ENCODE measurements at regions not wholly inside any gene's neighbourhood (a gene's known extent, or its start where the extent isn't known, plus 50 kb on each side); places are given as distances from the start of the nearest gene placed in this dataset.
"Not testable (repeated sequence)": the region's sequence is repeated elsewhere in the genome, so short reads cannot be mapped to it uniquely, and the experiment has no call there.

DNA sequence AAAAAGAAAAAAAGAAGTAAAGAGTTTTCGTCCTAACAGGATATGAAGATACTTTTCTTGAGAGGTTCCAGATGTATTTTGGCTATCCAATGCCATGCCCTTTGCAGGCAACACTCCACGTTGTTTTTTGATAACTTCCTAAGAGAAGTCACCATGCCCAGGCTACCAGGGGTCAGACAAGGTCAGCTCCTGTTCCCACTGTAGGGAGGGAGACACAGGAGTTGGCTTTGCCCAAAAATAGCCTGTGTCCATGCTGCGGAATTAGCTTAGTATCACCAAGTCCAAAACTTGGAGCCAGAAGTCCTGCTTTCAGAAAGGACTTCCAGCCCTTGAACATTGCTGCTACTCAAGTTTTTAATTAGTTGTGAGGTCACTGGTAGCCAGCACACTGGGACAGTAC lies 62.1 kb upstream of the NRIP1 start:
- Histone ChIP-seq H3K27ac (no peak overlapping the region), H3K36me3 (no peaks in the 10 kb centered on the region), H3K27me3 (no peaks in the 10 kb centered on the region), H3K4me3 (no peak overlapping the region), H3K4me1 (peaks cover 0 to 7% (median 0%) of the 10 kb centered on the region in 4 donors), H3K9me3 (no peaks in the 10 kb centered on the region)
- 48 to 58% methylated on average over 3 of the region's 3 CpGs for WGBS, 2 donors
- no peak for DNase-seq
- TF ChIP-seq POLR2AphosphoS5 (IDR thresholded peaks at IDR 0.05) (no peak), EP300 (IDR thresholded peaks at IDR 0.05) (no peak), CTCF (IDR thresholded peaks at IDR 0.05) (no peak), POLR2A (IDR thresholded peaks at IDR 0.05) (no peak)
- ATAC-seq (ENCODE audit: low FRiP score in 2 of 2), result no peak

GRCh38 chr21:15127437-15127836 lies 62.6 kb upstream of the NRIP1 start:
- DNase-seq (no peak), ATAC-seq (ENCODE audit: low FRiP score in 2 of 2) (no peak)
- Histone ChIP-seq H3K27ac (no peak overlapping the region), H3K9me3 (no peaks in the 10 kb centered on the region), H3K4me3 (no peak overlapping the region), H3K27me3 (no peaks in the 10 kb centered on the region), H3K36me3 (no peaks in the 10 kb centered on the region), H3K4me1 (peaks cover 0 to 2% (median 0%) of the 10 kb centered on the region in 4 donors)
- TF ChIP-seq POLR2A (IDR thresholded peaks at IDR 0.05) (no peak), CTCF (IDR thresholded peaks at IDR 0.05) (no peak), EP300 (IDR thresholded peaks at IDR 0.05) (no peak), POLR2AphosphoS5 (IDR thresholded peaks at IDR 0.05) (no peak)

DNA sequence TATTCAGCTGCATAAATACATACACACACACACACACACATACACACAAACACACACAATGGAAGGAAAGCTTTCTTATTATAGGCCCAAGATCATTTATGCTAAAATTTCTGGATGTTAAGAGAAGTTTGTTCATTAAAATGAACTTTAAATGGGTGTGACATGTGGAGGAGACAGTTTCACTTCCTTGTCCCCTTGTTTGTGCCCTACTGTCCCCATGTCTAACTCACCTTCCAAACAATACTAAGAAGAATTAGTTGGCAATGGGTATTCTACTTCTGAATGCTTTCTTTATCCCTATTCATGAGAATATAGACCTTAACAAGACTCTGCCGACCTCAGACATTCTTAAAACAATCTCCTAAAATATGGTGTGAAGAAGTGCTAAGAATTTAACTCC lies 63.5 kb upstream of the NRIP1 start:
- no peak overlapping the region for H3K4me3 ChIP-seq
- no peak for TF ChIP-seq POLR2A (IDR thresholded peaks at IDR 0.05)
- no peak for TF ChIP-seq CTCF (IDR thresholded peaks at IDR 0.05)
- no peak for TF ChIP-seq EP300 (IDR thresholded peaks at IDR 0.05)
- TF ChIP-seq POLR2AphosphoS5 (IDR thresholded peaks at IDR 0.05), result no peak
- H3K36me3 ChIP-seq, result no peaks in the 10 kb centered on the region
- no peak for DNase-seq
- no peaks in the 10 kb centered on the region for H3K27me3 ChIP-seq
- no peak for ATAC-seq (ENCODE audit: low FRiP score in 2 of 2)
- H3K4me1 ChIP-seq, result no peaks in the 10 kb centered on the region
- WGBS, 2 donors, result 53 to 69% methylated on average over 1 of the region's 1 CpG
- no peak overlapping the region for H3K27ac ChIP-seq
- no peaks in the 10 kb centered on the region for H3K9me3 ChIP-seq

DNA sequence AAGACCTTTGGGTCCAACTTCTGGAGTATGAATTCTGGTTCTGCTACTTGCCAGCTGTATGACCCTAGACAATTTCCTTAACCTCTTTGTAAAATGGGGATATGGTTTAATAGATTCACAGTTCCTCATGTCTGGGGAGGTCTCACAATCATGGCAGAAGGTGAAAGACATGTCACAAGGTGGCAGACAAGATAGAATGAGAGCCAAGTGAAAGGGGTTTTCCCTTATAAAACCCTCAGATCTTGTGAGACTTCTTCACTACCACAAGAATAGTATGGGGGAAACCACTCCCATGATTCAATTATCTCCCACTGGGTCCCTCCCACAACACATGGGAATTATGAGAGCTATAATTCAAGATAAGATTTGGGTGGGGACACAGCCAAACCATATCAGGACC lies 63.9 kb upstream of the NRIP1 start:
- not testable (repeated sequence) for H3K4me3 ChIP-seq; DNase-seq; ATAC-seq (ENCODE audit: low FRiP score in 2 of 2); H3K27me3 ChIP-seq; H3K36me3 ChIP-seq; H3K4me1 ChIP-seq; H3K27ac ChIP-seq; H3K9me3 ChIP-seq

DNA sequence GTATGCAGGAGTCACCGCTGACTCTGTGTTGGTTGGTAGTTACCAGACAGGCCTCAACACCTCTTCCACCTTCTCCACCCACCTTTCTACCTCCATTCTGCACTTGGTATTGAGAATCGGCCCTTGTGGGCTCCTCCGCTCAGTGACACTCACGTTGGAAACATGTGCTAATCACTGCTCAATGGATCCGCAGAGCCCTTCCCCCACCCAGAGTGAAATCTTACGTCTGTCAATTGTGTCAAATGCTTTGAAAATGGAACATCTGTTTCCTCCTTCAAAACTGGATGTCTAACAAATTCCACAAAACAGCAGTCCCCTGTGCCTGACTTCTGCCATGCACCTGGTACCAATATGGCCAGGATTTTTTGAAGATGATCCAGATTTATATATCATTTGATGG lies 65.5 kb upstream of the NRIP1 start:
- DNase-seq, result no peak
- no peak overlapping the region for H3K27ac ChIP-seq
- no peaks in the 10 kb centered on the region for H3K36me3 ChIP-seq
- H3K4me1 ChIP-seq, result peaks cover 0 to 6% (median 0%) of the 10 kb centered on the region in 4 donors
- 64 to 70% methylated on average over 6 of the region's 6 CpGs for WGBS, 2 donors
- H3K9me3 ChIP-seq, result no peaks in the 10 kb centered on the region
- no peaks in the 10 kb centered on the region for H3K27me3 ChIP-seq
- TF ChIP-seq POLR2A (IDR thresholded peaks at IDR 0.05) (no peak), POLR2AphosphoS5 (IDR thresholded peaks at IDR 0.05) (no peak), CTCF (IDR thresholded peaks at IDR 0.05) (no peak), EP300 (IDR thresholded peaks at IDR 0.05) (no peak)
- no peak for ATAC-seq (ENCODE audit: low FRiP score in 2 of 2)
- H3K4me3 ChIP-seq, result no peak overlapping the region
